ENCODE measurements at regions not wholly inside any gene's neighbourhood (a gene's known extent, or its start where the extent isn't known, plus 50 kb on each side); places are given as distances from the start of the nearest gene placed in this dataset.

DNA sequence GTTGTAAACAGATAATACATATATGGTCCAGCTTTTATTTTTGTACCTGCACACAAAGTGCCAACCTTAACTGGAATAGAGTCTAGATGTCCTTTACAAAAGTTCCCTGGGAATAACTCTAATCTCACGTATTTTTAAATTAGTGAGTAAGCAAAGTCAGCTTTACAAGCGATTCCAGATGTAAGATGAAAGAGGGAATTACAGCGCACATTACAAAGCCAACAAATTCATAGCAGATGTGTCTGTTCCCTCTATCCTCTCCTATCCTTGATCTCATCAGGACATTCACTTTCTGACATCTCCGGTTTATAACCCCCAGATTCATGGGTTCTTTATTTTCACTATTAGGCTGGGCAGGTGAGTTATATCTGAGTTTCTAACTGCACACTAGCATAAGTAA is 406.8 kb upstream of the ZNF385D start:
- no peak for TF ChIP-seq Cebpa-rat (IDR thresholded peaks at IDR 0.05)
- no peaks in the 10 kb centered on the region for H3K36me3 ChIP-seq
- no peaks in the 10 kb centered on the region for H3K9me3 ChIP-seq (replicated peaks in 1 of 11)
- H3K27ac ChIP-seq = no peak overlapping the region
- H3K4me2 ChIP-seq = no peak overlapping the region
- H4K20me1 ChIP-seq = no peaks in the 10 kb centered on the region
- H3K9ac ChIP-seq = no peak overlapping the region
- H3K4me1 ChIP-seq = no peaks in the 10 kb centered on the region
- H3K4me3 ChIP-seq = no peak overlapping the region
- no peaks in the 10 kb centered on the region for H3K27me3 ChIP-seq

DNA sequence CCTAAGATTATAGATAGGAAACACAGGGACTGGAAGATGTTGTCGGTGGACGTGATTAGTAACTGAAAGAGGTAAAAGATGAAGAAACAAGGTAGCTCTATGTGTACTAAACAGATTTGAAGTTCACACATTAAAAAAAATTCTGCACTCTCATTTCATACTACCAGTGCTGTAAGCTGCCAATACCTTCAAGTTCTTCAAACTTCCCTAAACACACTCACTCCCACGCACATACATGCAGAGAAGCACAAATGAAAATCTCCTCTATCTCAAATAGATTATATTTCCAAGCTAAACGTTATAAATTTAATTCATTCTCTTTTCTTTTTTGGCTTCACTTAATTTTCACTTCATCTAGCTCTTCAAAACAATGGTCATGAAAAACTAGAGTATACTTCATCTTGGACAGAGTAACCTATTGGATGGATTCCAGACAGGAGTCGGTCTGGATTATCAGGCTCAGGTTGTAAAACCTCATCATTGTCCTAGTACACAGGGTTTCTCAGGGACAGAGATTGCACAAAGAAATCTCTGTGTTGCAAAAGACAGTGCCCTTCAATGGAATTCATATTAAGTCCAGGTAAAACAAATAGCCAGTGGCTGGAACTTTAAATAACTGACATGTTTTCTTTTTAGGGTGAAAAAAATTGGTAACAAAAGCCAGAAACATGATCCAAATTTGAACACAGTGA is 408.1 kb upstream of the ZNF385D start:
- Histone ChIP-seq H3K27me3 (no peaks in the 10 kb centered on the region), H4K20me1 (no peaks in the 10 kb centered on the region), H3K4me1 (no peaks in the 10 kb centered on the region), H3K4me2 (no peak overlapping the region), H3K36me3 (no peaks in the 10 kb centered on the region), H3K4me3 (no peak overlapping the region), H3K27ac (no peak overlapping the region), H3K9me3 (replicated peaks in 1 of 11) (no peaks in the 10 kb centered on the region), H3K9ac (no peak overlapping the region)
- no peak for TF ChIP-seq Cebpa-rat (IDR thresholded peaks at IDR 0.05)

DNA sequence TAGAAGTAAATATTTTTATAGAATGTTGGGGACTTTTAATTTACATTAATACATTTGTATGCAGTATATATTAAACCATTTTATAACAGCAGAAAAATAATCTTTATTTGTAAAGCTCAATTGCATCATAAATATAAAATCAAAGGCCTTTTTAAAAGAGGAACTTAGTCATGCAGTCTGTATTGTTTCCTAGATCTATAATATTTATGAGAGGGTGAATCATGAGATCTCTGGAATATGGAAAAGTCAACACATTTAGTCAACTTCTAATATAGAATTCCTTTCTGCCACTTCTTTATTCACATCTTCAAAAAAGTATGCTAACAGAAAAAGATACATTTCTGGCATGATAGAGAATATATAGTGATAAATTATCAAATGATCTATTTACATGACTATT is 410.3 kb upstream of the ZNF385D start:
- Histone ChIP-seq H3K4me2 (no peak overlapping the region), H3K9ac (no peak overlapping the region), H3K4me1 (no peaks in the 10 kb centered on the region), H3K27ac (no peak overlapping the region), H3K4me3 (no peak overlapping the region), H4K20me1 (no peaks in the 10 kb centered on the region), H3K9me3 (replicated peaks in 1 of 11) (peaks cover 0 to 3% (median 0%) of the 10 kb centered on the region in 11 experiments; a peak in 1 of 22 replicates), H3K36me3 (no peaks in the 10 kb centered on the region), H3K27me3 (no peaks in the 10 kb centered on the region)
- TF ChIP-seq Cebpa-rat (IDR thresholded peaks at IDR 0.05) = no peak

DNA sequence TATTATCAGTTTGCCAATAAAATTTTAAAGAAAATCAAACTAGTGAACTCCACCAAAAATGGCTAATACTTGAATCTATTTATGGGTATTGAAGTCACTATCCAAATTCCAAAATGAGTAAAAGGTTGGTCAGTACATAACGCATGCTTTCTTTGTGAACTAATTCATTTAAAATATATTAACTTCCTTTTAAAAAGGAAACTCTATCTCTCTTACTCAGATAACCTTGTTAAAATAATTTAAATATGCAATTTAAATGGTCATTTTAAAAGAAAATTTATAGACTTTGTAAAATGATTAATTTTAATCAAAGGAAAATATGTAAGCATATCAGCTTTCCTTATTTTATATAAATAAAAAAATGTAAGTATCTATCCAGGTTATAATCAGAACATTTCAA is 419.4 kb upstream of the ZNF385D start:
- no peak overlapping the region for H3K27ac ChIP-seq
- no peak overlapping the region for H3K4me2 ChIP-seq
- H3K27me3 ChIP-seq = no peaks in the 10 kb centered on the region
- H3K9ac ChIP-seq = no peak overlapping the region
- H3K4me3 ChIP-seq = no peak overlapping the region
- TF ChIP-seq Cebpa-rat (IDR thresholded peaks at IDR 0.05) = no peak
- no peaks in the 10 kb centered on the region for H4K20me1 ChIP-seq
- H3K36me3 ChIP-seq = no peaks in the 10 kb centered on the region
- H3K4me1 ChIP-seq = no peaks in the 10 kb centered on the region
- peaks cover 10 to 15% (median 12%) of the 10 kb centered on the region in 11 experiments for H3K9me3 ChIP-seq (replicated peaks in 1 of 11)

DNA sequence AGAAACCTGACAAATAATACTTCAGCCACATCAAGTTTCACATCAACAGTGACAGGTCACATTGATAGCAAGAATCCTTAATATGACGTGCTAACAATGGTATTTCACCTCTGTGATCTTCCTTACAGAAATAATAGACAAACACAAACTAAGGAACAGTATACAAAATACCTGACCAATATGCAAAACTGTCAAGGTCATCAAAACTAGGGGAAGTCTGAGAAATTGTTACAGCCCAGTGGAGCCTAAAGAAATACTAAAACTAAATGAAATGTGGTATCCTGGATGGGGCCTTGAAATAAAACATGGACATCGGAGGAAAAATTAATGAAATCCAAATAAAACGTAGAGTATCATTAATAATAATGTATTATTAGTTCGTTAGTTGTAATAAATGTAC is 422.0 kb upstream of the ZNF385D start:
- H3K9ac ChIP-seq = no peak overlapping the region
- no peak for TF ChIP-seq Cebpa-rat (IDR thresholded peaks at IDR 0.05)
- no peaks in the 10 kb centered on the region for H3K36me3 ChIP-seq
- no peaks in the 10 kb centered on the region for H3K9me3 ChIP-seq (replicated peaks in 1 of 11)
- H3K27me3 ChIP-seq = no peaks in the 10 kb centered on the region
- no peaks in the 10 kb centered on the region for H4K20me1 ChIP-seq
- H3K27ac ChIP-seq = no peak overlapping the region
- no peak overlapping the region for H3K4me3 ChIP-seq
- no peaks in the 10 kb centered on the region for H3K4me1 ChIP-seq
- H3K4me2 ChIP-seq = no peak overlapping the region

DNA sequence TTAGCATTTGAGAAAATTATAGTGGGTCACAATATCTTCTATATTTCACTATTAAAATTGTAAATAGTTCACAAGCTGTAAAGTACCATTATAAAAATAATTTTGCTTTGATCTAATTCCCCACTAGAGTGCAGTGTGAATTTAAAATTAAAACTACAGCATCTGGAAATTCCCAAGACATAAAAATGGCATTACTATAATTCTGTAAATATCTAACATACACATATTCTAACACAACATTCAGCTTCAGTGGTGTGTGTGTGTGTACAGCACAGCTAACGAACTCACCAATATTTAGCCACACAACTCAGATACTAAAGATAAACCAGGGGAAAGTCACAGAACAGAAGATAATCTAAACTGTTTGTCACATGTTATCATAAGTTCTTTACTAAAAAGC is 424.9 kb upstream of the ZNF385D start:
- no peak overlapping the region for H3K27ac ChIP-seq
- no peak overlapping the region for H3K4me3 ChIP-seq
- no peaks in the 10 kb centered on the region for H3K36me3 ChIP-seq
- H3K9me3 ChIP-seq (replicated peaks in 1 of 11) = no peaks in the 10 kb centered on the region
- H3K4me1 ChIP-seq = no peaks in the 10 kb centered on the region
- H4K20me1 ChIP-seq = no peaks in the 10 kb centered on the region
- no peak overlapping the region for H3K4me2 ChIP-seq
- no peaks in the 10 kb centered on the region for H3K27me3 ChIP-seq
- no peak for TF ChIP-seq Cebpa-rat (IDR thresholded peaks at IDR 0.05)
- no peak overlapping the region for H3K9ac ChIP-seq

DNA sequence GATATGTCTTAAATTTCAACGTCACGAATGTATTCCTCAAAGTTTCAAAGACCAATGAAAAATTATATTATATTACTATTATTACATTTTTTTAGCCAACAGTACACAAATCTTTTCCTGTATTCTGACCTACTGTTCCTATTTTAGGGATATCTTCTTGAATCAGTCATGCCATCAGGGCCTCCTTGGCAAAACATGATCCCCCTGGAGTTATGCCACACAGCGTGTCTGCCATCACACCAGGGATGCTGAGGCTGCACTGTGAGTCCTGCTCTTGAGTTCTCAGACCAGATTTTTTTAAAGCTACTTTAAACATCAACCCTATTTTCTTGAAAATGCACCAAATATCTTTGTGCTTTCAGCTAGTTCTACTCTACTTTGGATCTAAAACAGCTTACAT is 425.9 kb upstream of the ZNF385D start:
- Histone ChIP-seq H3K27me3 (no peaks in the 10 kb centered on the region), H3K4me1 (no peaks in the 10 kb centered on the region), H4K20me1 (no peaks in the 10 kb centered on the region), H3K9me3 (replicated peaks in 1 of 11) (no peaks in the 10 kb centered on the region), H3K27ac (no peak overlapping the region), H3K4me2 (no peak overlapping the region), H3K9ac (no peak overlapping the region), H3K4me3 (no peak overlapping the region), H3K36me3 (no peaks in the 10 kb centered on the region)
- no peak for TF ChIP-seq Cebpa-rat (IDR thresholded peaks at IDR 0.05)

DNA sequence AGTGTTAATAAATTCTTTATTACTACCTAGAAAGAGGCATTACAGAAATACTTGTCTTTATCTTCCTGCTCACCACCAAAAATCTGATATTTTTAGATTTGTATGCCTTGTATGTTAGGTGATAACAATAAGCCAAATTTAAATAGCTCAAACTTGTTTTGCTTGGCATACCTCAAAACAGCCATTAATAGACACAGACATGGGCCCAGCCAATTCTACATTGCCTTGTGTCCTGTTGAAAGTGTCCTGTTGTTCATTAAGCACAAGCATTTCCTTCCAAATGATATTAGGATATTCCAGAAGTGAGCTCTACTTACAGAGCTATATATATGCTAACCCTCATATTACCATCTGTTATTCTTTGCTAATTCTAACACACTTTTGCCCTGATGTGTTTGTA is 438.6 kb upstream of the ZNF385D start:
- Histone ChIP-seq H3K9me3 (replicated peaks in 1 of 11) (no peaks in the 10 kb centered on the region), H3K27me3 (no peaks in the 10 kb centered on the region), H4K20me1 (no peaks in the 10 kb centered on the region), H3K4me3 (no peak overlapping the region), H3K4me1 (no peaks in the 10 kb centered on the region), H3K36me3 (no peaks in the 10 kb centered on the region), H3K9ac (no peak overlapping the region), H3K4me2 (no peak overlapping the region), H3K27ac (no peak overlapping the region)
- no peak for TF ChIP-seq Cebpa-rat (IDR thresholded peaks at IDR 0.05)

DNA sequence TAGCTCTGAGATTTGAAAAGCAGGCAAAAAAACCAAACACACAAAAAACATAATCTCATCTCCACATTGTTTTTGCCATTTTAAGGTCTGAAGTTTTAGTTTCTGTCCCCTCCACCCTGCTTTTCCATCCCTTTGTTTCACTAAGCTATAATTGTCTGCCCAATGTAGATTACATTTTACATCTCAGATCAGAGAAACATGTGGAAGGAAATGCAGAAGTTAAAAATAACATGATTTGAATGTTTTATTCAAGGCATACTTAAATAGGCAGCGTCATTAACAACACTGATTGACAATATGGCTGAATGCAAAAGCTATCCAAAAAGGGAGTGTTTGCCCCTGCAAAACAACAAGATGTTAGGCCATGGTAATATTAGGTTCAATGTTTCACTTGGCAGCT is 448.1 kb upstream of the ZNF385D start:
- Histone ChIP-seq H3K4me3 (no peak overlapping the region), H3K27ac (no peak overlapping the region), H3K36me3 (no peaks in the 10 kb centered on the region), H3K27me3 (no peaks in the 10 kb centered on the region), H3K4me1 (peaks cover 0 to 5% (median 0%) of the 10 kb centered on the region in 10 experiments; a peak in 2 of 20 replicates), H3K9me3 (replicated peaks in 1 of 11) (no peaks in the 10 kb centered on the region), H4K20me1 (no peaks in the 10 kb centered on the region), H3K4me2 (no peak overlapping the region), H3K9ac (no peak overlapping the region)
- TF ChIP-seq Cebpa-rat (IDR thresholded peaks at IDR 0.05) = no peak

DNA sequence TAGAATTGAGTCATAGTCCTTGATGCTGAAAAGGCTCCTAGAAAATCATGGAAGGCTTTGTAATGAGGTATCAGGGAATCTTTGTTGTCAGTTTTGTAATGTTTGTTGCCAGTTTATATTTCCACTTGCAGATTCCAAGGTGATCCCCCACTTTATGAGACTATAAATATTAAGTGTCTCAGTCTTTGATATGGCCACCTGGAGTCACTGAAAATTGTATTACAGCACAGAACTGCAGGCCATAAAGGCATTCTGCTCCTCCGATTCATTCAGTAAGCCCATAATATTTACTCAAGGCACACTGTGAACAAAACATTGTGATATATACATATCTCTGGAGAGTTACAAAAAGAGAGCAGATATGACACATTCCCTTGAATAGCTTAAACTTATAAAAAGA is 457.8 kb upstream of the ZNF385D start:
- H3K9me3 ChIP-seq (replicated peaks in 1 of 11) = no peaks in the 10 kb centered on the region
- no peak overlapping the region for H3K4me2 ChIP-seq
- H3K27ac ChIP-seq = no peak overlapping the region
- no peaks in the 10 kb centered on the region for H3K36me3 ChIP-seq
- no peak overlapping the region for H3K9ac ChIP-seq
- no peak overlapping the region for H3K4me3 ChIP-seq
- no peak for TF ChIP-seq Cebpa-rat (IDR thresholded peaks at IDR 0.05)
- H3K4me1 ChIP-seq = no peaks in the 10 kb centered on the region
- H4K20me1 ChIP-seq = no peaks in the 10 kb centered on the region
- no peaks in the 10 kb centered on the region for H3K27me3 ChIP-seq
